Kidney (tissue), 13 donors: ENCODE measurements at regions not wholly inside any gene's neighbourhood (a gene's known extent, or its start where the extent isn't known, plus 50 kb on each side); places are given as distances from the start of the nearest gene placed in this dataset.

Experiments used
- DNase-seq, 5 donors: peaks; one replicate each; pipeline ENCODE4 v3.0.0-alpha.2; 2013 to 2020
- FAIRE-seq: peaks from 2 replicates; lab custom pipeline; 2012; peaks lifted over from hg19 to GRCh38; lab: Jason Lieb, UNC
- H3K27ac ChIP-seq, 2 donors: one replicate each; pipeline ENCODE4 v1.7.0; 2013; ENCODE audit warnings: low read depth in 2 of 2, low read length in 2 of 2, inconsistent platforms in 1 of 2
- H3K27me3 ChIP-seq: one replicate; pipeline ENCODE4 v1.7.1; 2013; ENCODE audit warnings: low read length, inconsistent platforms; ENCODE audit not compliant: control insufficient read depth, insufficient read depth
- H3K36me3 ChIP-seq, 3 donors: one replicate each; pipeline versions ENCODE4 v1.7.0 to v1.7.1; 2013; ENCODE audit warnings: low read length in 3 of 3, control low read depth in 1 of 3, inconsistent platforms in 1 of 3; ENCODE audit not compliant: insufficient read depth in 3 of 3, control insufficient read depth in 2 of 3
- H3K4me1 ChIP-seq, 3 donors: one replicate each; pipeline versions ENCODE4 v1.7.0 to v1.7.1; 2013; ENCODE audit warnings: low read length in 3 of 3, inconsistent platforms in 1 of 3, low read depth in 1 of 3; ENCODE audit not compliant: control insufficient read depth in 2 of 3, insufficient read depth in 2 of 3
- H3K4me3 ChIP-seq, 3 donors: one replicate each; pipeline versions ENCODE4 v1.7.0 to v1.8.1; 2013; ENCODE audit warnings: low read length in 3 of 3, control low read depth in 1 of 3, inconsistent platforms in 1 of 3
- H3K9ac ChIP-seq, 3 donors: one replicate each; pipeline versions ENCODE4 v1.7.0 to v1.7.1; 2013; ENCODE audit warnings: low read length in 3 of 3, control low read depth in 1 of 3, inconsistent platforms in 1 of 3
- H3K9me3 ChIP-seq, 3 donors: one replicate each; pipeline versions ENCODE4 v1.7.0 to v1.7.1; 2013; ENCODE audit warnings: low read length in 3 of 3, control low read depth in 1 of 3, inconsistent platforms in 1 of 3; ENCODE audit not compliant: control insufficient read depth in 2 of 3, insufficient read depth in 1 of 3
- intact Hi-C: fragments of 100-400 bp; cut with DNase I; formaldehyde crosslinking; loops from one replicate; pipeline ENCODE4 v1.11.1; 2022
- TF ChIP-seq, protein P1 (sequence below): IDR thresholded peaks from 3 replicates; pipeline ENCODE4 v1.5.1; 2012; ENCODE audit warnings: mild to moderate bottlenecking, moderate library complexity, borderline replicate concordance; ENCODE audit not compliant: insufficient read depth; ENCODE audit errors: extremely low read depth
- donor health status: control.
- donor health status: control.
- donor health status: control.
- donor health status: control.
- donor health status: control.
- donor health status: DM: yes; HTN: yes; CAD: no.
- donor health status: Normal renal cell carcinoma (clear cell type).

- no peaks in the 10 kb centered on the region for H3K4me1 ChIP-seq
- no peaks in the 10 kb centered on the region for H3K36me3 ChIP-seq
- no peak overlapping the region for H3K9ac ChIP-seq
- H3K4me3 ChIP-seq = no peak overlapping the region
- DNase-seq = peak in 1 of 5 donors; percentile 2
- H3K27ac ChIP-seq = no peak overlapping the region
- intact Hi-C loops = no loop called here
- FAIRE-seq = no peak
- TF ChIP-seq, protein P1, sequence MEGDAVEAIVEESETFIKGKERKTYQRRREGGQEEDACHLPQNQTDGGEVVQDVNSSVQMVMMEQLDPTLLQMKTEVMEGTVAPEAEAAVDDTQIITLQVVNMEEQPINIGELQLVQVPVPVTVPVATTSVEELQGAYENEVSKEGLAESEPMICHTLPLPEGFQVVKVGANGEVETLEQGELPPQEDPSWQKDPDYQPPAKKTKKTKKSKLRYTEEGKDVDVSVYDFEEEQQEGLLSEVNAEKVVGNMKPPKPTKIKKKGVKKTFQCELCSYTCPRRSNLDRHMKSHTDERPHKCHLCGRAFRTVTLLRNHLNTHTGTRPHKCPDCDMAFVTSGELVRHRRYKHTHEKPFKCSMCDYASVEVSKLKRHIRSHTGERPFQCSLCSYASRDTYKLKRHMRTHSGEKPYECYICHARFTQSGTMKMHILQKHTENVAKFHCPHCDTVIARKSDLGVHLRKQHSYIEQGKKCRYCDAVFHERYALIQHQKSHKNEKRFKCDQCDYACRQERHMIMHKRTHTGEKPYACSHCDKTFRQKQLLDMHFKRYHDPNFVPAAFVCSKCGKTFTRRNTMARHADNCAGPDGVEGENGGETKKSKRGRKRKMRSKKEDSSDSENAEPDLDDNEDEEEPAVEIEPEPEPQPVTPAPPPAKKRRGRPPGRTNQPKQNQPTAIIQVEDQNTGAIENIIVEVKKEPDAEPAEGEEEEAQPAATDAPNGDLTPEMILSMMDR = no peak
- no peaks in the 10 kb centered on the region for H3K9me3 ChIP-seq
- H3K27me3 ChIP-seq = no peaks in the 10 kb centered on the region
Observed at GRCh38 chr13:100917011-100917410, 242.4 kb upstream of the TMTC4 start.

- no peak for FAIRE-seq
- H3K27ac ChIP-seq = no peak overlapping the region
- no peaks in the 10 kb centered on the region for H3K36me3 ChIP-seq
- H3K4me1 ChIP-seq = no peaks in the 10 kb centered on the region
- no peaks in the 10 kb centered on the region for H3K27me3 ChIP-seq
- intact Hi-C loops = no loop called here
- TF ChIP-seq, protein P1 = no peak
- no peak overlapping the region for H3K4me3 ChIP-seq
- peaks cover 0 to 2% (median 0%) of the 10 kb centered on the region in 3 donors for H3K9me3 ChIP-seq
- H3K9ac ChIP-seq = no peak overlapping the region
- no peak for DNase-seq
Observed at GRCh38 chr13:100913143-100913542, 238.5 kb upstream of the TMTC4 start.

DNA sequence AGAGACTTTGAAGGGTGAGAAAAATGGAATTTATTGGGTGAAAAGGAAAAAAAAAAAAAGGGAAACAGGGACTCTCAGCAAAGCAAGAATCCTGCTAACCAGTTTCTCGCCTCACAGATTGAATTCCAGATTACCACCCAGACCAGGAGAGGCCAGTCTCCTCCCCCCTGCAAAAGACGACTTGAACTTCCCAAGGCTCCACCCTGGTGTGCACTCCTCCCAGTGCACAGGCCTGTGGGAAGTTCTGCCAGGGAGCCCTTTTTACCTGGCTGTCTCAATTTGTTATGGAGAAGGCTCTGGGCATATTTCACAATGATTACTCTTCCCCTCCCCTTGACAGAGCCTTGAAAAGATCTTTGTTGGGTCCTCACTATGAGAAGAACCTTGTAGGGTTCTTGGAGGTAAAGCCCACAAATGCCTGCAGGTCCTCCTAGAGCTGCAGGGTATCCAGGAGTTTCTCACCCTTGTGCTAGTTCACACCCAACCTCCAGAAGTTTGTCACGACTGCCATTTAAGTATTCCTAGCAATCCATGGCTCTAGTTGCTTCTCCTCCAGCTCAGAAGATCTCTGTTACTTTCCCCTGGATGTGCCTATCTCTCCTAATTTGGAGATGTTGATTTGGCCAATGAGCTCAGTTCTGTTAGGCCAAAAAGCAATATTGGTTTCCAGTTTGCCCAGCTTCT lies 229.8 kb upstream of the TMTC4 start:
- no peaks in the 10 kb centered on the region for H3K36me3 ChIP-seq
- no peak overlapping the region for H3K4me3 ChIP-seq
- H3K4me1 ChIP-seq = no peaks in the 10 kb centered on the region
- no peak for FAIRE-seq
- TF ChIP-seq, protein P1 = no peak
- DNase-seq = no peak
- H3K9me3 ChIP-seq = no peaks in the 10 kb centered on the region
- no peak overlapping the region for H3K9ac ChIP-seq
- intact Hi-C loops = no loop called here
- no peaks in the 10 kb centered on the region for H3K27me3 ChIP-seq
- H3K27ac ChIP-seq = no peak overlapping the region
